Inflammatory macrophage (primary cell): ENCODE measurements at regions not wholly inside any gene's neighbourhood (a gene's known extent, or its start where the extent isn't known, plus 50 kb on each side); places are given as distances from the start of the nearest gene placed in this dataset.

Experiments
- DNase-seq, 2 donors: peaks; one replicate each; pipeline ENCODE4 v3.0.0-alpha.2; 2020 to 2022

- no peak for DNase-seq
Observed at GRCh38 chr21:35238119-35238518, 189.0 kb upstream of the RUNX1 start.

- DNase-seq: no peak
Observed at GRCh38 chr21:35237287-35237686, 188.2 kb upstream of the RUNX1 start.

DNA sequence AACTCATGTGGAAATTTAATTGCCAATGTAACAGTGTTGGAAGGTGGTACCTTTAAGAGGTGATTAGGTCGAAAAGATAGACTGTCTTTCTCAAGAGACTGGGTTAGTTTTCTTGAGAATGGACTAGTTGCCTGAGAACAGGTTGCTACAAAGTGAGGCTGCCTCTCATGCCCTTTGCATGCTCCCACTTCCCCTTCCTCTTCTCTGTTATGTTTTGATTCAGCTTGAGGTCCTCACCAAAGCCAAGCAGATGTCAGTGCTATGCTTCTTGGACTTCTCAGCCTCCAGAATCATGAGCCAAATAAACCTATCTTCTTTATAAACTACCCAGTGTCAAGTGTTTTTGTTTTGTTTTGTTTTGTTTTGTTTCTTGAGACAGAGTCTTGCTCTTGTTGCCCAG lies 187.0 kb upstream of the RUNX1 start:
- DNase-seq: peak; percentile 27 to 37

- DNase-seq: no peak
Observed at GRCh38 chr21:35234725-35235124, 185.6 kb upstream of the RUNX1 start.

GRCh38 chr21:35233756-35234155 lies 184.7 kb upstream of the RUNX1 start:
- no peak for DNase-seq

- DNase-seq: no peak
Observed at GRCh38 chr21:35232545-35233176, 183.6 kb upstream of the RUNX1 start.

- DNase-seq: no peak
Observed at GRCh38 chr21:35231090-35231489, 182.0 kb upstream of the RUNX1 start.

DNA sequence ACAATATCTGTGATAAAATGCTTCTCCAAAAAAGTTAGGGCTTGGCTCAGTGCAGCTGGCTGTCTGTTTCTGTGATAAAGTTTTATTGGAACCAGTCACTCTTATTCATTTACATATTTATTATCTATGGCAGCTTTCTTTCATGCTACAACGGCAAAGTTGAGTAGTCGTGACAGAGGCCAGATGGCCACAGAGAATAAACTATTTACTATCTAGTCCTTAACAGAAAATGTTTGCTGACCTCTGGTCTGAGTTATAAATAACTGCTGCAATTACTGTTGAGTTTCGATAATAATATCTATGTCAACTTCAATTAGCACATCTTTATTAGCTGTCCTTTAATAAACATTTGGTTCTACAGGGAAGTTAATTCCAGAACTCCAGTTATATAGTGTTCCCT lies 180.2 kb upstream of the RUNX1 start:
- DNase-seq: no peak

GRCh38 chr21:35227786-35228185 lies 178.7 kb upstream of the RUNX1 start:
- DNase-seq: no peak

GRCh38 chr21:35226968-35227744 lies 178.1 kb upstream of the RUNX1 start:
- peak; percentile 17 to 20 for DNase-seq

GRCh38 chr21:35226328-35226727 lies 177.2 kb upstream of the RUNX1 start:
- no peak for DNase-seq

- DNase-seq: peak in 1 of 2 donors; percentile 18
Observed at GRCh38 chr21:35225573-35225972, 176.5 kb upstream of the RUNX1 start.

DNA sequence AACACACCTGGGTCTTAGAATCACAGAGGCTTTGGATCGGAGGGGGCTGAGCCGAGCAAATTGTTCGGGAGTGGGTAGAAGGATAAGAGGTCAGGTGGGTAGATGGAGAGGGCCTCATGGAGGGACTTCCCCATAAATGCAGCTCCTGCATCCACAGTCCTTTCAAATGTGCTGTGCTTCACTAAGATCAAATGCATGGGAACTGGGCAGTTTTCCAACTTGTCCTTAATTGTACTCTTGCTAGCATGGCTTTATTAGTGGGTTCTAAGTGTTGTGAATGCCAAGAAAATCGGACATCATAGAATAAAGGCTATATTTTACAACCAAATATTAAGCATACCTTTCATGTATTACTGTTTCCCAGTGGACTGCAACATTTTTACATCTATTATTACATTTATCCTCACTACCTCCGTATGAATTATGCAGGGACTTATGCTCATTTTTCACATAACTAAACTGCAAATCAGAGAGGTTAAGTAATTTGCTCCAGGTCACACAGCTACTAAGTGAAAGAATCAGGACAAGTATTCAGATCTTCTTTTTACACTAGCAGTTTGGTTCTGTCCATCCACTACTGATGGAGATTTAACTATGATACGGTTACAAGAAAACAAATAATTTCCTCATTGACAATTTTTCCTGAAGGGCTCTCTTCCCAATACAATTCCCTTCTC lies 174.5 kb upstream of the RUNX1 start:
- DNase-seq: no peak

DNA sequence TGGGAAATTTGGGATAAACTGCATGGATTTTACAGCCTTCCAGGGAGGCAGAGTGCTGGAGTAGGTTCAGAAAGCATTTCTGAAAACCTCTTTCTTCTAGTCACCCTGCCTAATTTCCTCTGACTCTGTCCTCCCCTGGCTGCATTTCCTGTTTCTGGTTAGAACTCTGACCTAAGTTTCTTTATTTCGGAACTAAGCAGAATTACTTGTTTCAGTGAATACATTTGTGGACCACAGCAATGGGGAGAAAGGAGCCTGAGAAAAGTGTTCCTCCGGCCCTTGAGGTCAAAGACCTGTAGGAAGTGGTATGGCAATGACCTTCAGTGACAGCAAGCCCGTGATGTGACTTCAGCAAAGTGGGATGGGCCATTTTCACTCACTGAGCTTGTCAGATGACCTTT lies 173.4 kb upstream of the RUNX1 start:
- DNase-seq: peak; percentile 52

- no peak for DNase-seq
Observed at GRCh38 chr21:35222021-35222420, 172.9 kb upstream of the RUNX1 start.

DNA sequence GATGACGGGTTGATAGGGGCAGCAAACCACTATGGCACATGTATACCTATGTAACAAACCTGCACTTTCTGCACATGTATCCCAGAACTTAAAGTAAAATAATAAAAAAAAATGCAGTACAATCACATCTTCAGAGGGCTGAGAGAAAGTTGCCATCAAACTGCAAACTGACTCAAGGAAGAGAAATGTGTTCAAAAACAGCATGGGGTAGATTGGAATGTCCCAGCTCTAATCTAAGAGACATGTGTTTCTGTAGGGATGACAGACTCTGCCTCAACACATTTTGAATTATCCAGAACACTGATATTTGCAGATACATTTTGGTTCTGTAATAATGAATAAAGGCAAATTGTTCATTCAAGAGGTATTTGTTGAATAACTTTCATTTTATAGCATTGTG lies 171.2 kb upstream of the RUNX1 start:
- no peak for DNase-seq

DNA sequence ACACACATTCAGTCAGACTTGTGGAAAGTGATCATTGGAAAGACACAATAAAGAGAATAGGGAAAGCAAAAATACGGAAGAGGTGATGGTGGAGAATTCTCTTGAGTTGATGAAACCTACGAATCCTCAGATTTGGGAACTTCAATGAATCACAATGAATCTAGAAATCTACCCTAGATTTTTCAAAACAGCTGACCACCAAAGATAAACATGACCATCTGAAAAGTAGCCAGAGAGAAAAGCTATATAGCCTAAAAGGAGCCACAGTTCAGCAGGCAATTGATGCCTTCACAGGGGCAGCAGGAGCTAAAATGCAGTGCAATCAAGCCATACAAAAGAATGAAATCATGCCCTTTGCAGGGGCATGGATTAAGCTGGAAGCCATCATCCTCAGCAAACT lies 170.6 kb upstream of the RUNX1 start:
- no peak for DNase-seq

GRCh38 chr21:35219291-35219690 lies 170.2 kb upstream of the RUNX1 start:
- DNase-seq: no peak

GRCh38 chr21:35217504-35218060 lies 168.5 kb upstream of the RUNX1 start:
- DNase-seq: no peak

DNA sequence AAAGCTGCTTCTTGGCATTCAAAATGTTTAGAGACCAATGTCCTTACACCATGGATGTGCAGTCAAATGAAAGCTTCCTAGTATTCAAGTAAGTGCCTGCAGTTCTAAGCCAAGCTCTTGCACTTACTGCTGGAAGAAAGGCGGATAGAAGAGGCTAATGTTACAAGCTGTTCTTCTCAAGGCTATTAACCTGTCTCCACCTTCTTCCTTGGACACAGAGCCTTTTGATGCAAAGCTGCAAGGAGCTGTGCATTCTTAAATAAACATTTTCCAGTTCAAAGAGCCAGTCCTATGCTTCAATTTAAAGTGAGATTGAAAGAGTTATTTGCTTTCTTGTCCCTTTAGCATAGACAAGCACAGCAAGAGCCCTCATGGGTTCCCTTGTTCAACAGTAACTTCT lies 167.9 kb upstream of the RUNX1 start:
- no peak for DNase-seq

DNA sequence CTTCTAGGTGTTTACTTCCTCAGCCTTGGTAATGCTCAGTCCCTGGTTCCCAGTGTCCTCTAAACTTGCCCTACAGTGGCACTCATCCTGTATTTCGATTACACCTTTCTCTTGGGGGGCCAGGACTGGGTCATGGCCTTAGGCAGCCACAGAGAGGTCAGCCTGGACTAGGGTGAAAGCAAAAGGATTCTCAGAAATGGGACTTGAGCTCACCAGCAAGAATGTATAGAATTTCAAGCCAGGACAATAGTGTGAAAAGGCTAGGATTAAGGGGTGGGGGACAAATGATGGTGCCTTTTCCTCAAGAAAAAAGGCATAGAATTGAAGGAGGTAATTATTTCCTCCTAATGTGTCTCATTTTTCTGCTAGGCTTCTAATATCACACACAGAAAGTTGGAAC lies 166.8 kb upstream of the RUNX1 start:
- DNase-seq: no peak

DNA sequence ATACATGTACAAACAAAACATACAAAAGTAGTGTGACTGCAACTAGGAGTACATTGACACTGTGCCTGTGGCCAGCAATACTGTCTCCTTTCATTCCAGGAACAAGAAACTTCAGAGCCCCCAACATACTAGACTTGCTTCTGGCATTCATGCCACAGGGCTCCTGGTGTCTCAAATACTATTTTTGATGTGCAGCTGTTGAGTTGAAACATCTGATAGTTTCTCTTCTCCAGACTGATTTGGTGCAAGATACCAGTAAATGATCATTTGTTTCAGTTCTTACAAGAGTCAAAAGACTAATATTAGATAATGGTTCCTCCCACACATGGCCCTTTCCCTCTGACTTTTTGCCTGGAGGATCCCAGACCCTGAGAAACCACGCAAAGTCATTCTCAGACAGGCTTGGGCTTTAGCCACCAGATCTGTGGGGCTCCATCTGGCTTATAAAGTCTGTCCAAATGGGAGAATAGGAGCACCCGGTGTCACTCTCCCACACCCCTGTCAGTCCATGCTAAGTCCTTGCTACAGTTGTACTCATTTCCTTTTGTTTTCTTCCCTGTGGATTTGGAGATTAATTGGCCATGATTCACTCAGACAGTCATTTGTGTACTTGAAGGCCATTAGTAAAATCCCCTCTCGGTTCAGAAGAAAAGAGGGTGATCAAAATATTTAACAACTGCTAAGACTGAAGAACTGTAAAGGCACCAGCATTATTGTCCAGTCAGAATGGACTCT lies 163.5 kb upstream of the RUNX1 start:
- DNase-seq: no peak

DNA sequence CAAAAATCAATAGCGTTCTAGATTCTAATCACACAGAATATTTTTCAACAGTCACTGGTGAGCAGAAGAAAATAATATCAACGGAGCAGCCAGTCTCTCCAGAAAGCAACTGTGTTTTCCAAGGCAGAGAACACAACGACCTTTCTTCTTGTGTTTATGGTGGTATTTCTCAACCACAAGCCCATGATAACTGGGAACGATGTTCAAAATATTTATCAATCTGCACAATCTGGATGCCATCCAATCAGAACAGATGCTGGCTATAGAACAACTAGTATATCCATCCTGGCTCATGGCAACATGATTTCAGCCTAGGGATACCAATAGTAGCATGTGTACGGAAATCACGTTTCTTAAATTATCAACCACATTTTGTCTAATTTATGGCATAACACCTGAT lies 162.7 kb upstream of the RUNX1 start:
- no peak for DNase-seq
